HepG2 (cell line): ENCODE measurements at regions not wholly inside any gene's neighbourhood (a gene's known extent, or its start where the extent isn't known, plus 50 kb on each side); places are given as distances from the start of the nearest gene placed in this dataset.
A peak's percentile ranks its signal among the peaks of the same experiment; 100 is the strongest.

Experiments used
- HDAC6 ChIP-seq: fragments of 200-600 bp; sonication (generic); IDR thresholded peaks from 2 replicates; pipeline ENCODE4 v1.7.0; 2017; ENCODE audit warnings: mild to moderate bottlenecking, antibody characterized with exemption, low read length, low read depth
- HOXA9 ChIP-seq: sonication (generic); formaldehyde crosslinking; IDR thresholded peaks from 2 replicates; pipeline ENCODE4 v1.8.1; 2022; ENCODE audit warnings: missing genetic modification reagents, mild to moderate bottlenecking, moderate library complexity, borderline replicate concordance
- IRX3 ChIP-seq: sonication (generic); formaldehyde crosslinking; IDR thresholded peaks from 2 replicates; pipeline ENCODE4 v1.8.1; 2023; ENCODE audit warnings: mild to moderate bottlenecking, low read depth, missing genetic modification reagents, borderline replicate concordance
- MXD3 ChIP-seq: IDR thresholded peaks from 2 replicates; pipeline ENCODE4 v1.6.1; 2016; ENCODE audit warnings: mild to moderate bottlenecking, missing biosample characterization, missing genetic modification reagents
- NFE2L2 ChIP-seq: fragments of 150-350 bp; IDR thresholded peaks from 2 replicates; pipeline ENCODE4 v1.6.1; 2014; ENCODE audit warnings: low read length
- ZIK1 ChIP-seq: sonication (generic); formaldehyde crosslinking; IDR thresholded peaks from 2 replicates; pipeline ENCODE4 v1.5.0; 2020; ENCODE audit warnings: mild to moderate bottlenecking, low read depth, missing genetic modification reagents, borderline replicate concordance
- ZKSCAN1 ChIP-seq: fragments of 150-350 bp; IDR thresholded peaks from 2 replicates; pipeline ENCODE4 v1.6.1; 2014; ENCODE audit warnings: low read length
- ZNF256 ChIP-seq: sonication (generic); formaldehyde crosslinking; conservative IDR thresholded peaks from 2 replicates; pipeline ENCODE4 v1.4.0; 2020; ENCODE audit warnings: missing genetic modification reagents
- ZNF318 ChIP-seq: sonication (generic); formaldehyde crosslinking; IDR thresholded peaks from 2 replicates; pipeline ENCODE4 v1.4.0; 2020; ENCODE audit warnings: mild to moderate bottlenecking, missing genetic modification reagents
- ZNF407 ChIP-seq: sonication (generic); formaldehyde crosslinking; IDR thresholded peaks from one replicate; pipeline ENCODE4 v1.5.1; 2020; ENCODE audit warnings: mild to moderate bottlenecking, missing genetic modification reagents; ENCODE audit errors: not compliant biosample characterization
- ZNF749 ChIP-seq: sonication (generic); formaldehyde crosslinking; IDR thresholded peaks from 2 replicates; pipeline ENCODE4 v1.8.0; 2022; ENCODE audit warnings: mild to moderate bottlenecking, missing genetic modification reagents, moderate library complexity, borderline replicate concordance
- ZSCAN29 ChIP-seq: sonication (generic); formaldehyde crosslinking; conservative IDR thresholded peaks from 2 replicates; pipeline ENCODE4 v1.4.0; 2020; ENCODE audit warnings: mild to moderate bottlenecking, missing genetic modification reagents

- no peak for TF ChIP-seq ZNF407 (CRISPR knock-in tag)
- no peak for TF ChIP-seq HOXA9
- peak; percentile 93 for TF ChIP-seq ZSCAN29 (CRISPR knock-in tag)
- no peak for TF ChIP-seq NFE2L2
- peak; percentile 94 for TF ChIP-seq IRX3 (CRISPR knock-in tag)
- TF ChIP-seq MXD3 (CRISPR knock-in tag): no peak
- TF ChIP-seq ZIK1 (CRISPR knock-in tag): no peak
- peak; percentile 81; the same call in 1 of the 2 replicates for TF ChIP-seq ZNF256 (CRISPR knock-in tag)
- TF ChIP-seq ZNF318: no peak
- peak; percentile 42; the same call in 1 of the 2 replicates for TF ChIP-seq ZNF749 (CRISPR knock-in tag)
- TF ChIP-seq ZKSCAN1: 0 out of 2 replicates have a peak, but pooled peaks have one; percentile 27
- TF ChIP-seq HDAC6: no peak
Observed at GRCh38 chr5:93246090-93246855, 334.7 kb downstream of the NR2F1-AS1 start (continued).
